Ureter (tissue), 1 donor: ENCODE measurements at regions not wholly inside any gene's neighbourhood (a gene's known extent, or its start where the extent isn't known, plus 50 kb on each side); places are given as distances from the start of the nearest gene placed in this dataset.

ENCODE experiments used
- DNase-seq: peaks from one replicate; pipeline ENCODE4 v3.0.0-alpha.2; 2020; ENCODE audit warnings: low spot score
- donor health status: DM: yes; HTN: yes; CAD: no.

DNA sequence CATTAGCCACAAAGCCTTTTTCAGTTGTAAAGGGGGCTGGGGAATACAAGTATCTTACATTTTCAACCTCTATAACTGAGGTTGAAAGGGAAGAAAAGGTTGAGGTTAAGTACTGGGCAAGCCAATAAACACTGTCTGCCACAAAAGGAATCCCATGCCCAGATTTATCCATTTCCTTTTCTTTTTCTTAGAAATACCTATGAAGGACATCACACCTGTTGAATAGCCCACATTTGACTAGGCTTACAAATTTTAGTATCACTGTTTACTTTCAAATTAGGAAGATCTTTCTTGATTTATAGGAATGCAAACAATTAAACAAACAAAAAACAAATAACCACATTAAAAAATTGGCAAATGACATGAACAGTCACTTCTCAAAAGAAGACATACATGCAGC is 81.0 kb upstream of the CAV2 start:
- no peak for DNase-seq

GRCh38 chr7:116420003-116420402 is 79.5 kb upstream of the CAV2 start:
- DNase-seq: no peak

- DNase-seq: no peak
Measured at GRCh38 chr7:116421298-116421697, 78.2 kb upstream of the CAV2 start.

DNA sequence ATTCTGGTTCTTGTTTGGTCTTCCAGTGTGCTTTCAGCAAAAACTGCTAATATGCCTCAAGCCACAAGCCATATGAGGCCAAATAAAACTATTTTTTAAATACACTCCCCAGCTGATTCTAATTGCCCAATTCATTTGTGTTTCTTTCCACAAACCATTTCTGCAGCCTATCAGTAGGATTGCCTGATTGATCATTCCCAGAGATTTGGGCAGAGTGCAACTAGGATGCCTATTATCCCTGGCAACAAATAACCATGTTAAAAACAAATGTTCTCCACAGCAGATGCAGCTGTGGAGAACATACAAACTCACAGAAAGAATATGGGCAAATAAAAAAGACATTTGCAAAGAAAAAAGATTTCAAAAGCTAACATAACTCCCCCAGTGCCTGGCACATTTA is 76.9 kb upstream of the CAV2 start:
- DNase-seq: no peak

DNA sequence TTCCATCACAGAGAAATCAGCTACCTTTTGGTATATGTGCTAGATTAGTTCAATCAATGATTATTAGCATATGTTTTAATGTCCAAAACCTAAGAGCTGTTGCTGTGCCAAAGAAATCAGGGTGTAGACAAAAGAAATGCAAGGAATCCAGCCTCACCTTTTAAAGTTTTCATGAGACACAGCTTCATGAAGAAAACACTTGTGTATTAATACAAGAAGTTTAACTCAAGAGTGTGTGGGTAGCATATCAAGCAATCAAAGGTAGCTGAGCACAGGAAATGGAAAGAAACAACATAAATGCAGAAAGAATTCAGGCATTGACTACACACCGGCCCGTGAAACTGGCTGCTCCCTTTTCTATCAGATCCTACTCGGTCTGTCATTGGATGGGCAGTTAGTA is 76.0 kb upstream of the CAV2 start:
- DNase-seq: no peak

DNA sequence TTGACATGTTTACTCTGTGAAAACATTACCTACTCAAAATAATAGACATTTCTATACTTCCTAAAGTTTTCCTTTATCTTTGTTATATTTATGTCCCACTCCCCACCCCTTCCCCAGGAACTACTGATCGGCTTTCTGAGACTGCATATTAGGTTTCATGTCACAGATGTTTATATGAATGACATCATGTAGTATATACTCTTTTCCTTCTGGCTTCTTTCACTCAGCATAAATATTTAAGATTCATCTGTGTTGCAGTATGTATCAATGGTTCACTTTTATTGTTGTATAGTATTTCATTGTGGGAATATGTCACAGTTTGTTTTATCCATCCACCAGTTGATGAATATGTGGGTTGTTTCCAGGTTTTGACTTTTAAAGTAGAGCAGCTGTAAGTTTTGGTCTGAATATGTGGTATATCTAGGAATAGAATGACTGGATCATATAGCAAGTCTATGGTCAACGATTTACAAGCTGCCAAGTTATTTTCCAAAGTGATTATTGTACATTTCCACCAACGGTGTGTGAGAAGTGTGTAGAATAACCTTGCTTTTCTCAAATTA is 73.8 kb upstream of the CAV2 start:
- DNase-seq: no peak

DNA sequence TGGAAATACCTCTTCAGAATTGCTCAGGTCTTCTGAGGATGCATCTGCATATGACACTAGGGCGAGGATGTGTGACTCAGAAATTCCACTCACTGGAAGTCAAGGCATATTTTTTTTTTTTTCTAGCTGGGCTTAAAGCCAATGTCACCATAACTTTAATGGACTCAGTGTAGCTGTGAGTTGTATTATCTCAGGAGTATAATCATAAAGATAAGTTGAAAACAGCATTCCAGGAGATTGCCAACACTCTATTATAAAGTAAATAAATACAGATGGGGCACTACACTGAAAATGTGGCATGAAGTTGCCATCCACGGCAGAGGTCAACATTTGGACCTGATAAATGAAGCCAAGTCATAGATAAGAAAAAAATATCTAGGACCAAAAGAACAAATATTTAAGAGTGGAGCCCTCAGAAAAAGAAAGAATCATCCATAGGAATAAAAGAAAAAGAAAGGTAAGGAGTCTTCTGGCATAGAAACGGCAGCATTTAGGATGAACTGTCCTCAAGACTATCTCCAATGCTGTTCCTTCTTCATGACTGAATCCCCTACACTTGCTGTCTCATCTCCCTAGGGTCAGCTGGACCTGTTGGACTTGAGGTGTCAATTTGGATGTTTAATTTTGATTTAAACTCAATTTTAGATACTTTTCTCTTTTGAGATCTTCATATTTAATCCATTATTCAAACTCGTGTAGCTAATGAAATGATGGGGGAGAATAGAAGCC is 72.9 kb upstream of the CAV2 start:
- no peak for DNase-seq

- no peak for DNase-seq
Measured at GRCh38 chr7:116429986-116430619, 69.4 kb upstream of the CAV2 start.

- no peak for DNase-seq
Measured at GRCh38 chr7:116431787-116432526, 67.6 kb upstream of the CAV2 start.

DNA sequence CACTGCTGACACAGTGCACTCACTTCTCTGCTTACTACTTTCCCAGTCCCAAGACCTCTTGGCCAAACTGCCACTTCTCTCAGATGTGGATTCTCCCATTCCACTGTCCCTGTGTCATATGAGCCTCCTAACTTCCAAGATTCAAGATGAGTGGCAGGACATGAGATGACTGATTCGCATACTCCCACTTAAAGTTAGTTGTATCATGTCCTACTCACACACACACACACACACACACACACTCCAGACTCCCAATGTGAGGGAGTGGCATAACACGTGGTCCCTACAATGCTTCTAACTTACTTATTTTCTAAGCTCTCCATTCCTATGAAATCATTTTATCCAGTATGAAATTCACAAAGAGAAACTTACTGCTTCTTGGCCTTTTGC is 67.0 kb upstream of the CAV2 start:
- no peak for DNase-seq

DNA sequence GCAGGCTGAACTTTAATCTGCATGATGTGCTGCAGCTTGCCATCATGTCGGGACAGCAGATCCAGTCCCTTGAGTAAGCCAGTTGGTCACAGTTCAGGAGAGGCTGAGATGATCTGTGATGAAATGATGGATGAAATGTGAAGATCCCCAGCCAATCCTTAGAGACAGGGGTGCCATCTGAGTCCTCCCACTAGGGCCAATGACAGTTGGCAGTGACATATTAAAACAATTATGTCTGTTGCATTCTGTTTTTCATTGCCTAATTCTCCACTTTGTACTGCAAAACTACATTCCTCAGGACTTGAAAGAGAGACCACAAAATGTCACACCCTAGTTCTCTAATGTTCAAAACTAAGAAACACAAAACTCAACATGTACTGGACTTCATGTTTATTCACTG is 66.3 kb upstream of the CAV2 start:
- no peak for DNase-seq

- no peak for DNase-seq
Measured at GRCh38 chr7:116434820-116435341, 64.7 kb upstream of the CAV2 start.

- no peak for DNase-seq
Measured at GRCh38 chr7:116436305-116436826, 63.2 kb upstream of the CAV2 start.

DNA sequence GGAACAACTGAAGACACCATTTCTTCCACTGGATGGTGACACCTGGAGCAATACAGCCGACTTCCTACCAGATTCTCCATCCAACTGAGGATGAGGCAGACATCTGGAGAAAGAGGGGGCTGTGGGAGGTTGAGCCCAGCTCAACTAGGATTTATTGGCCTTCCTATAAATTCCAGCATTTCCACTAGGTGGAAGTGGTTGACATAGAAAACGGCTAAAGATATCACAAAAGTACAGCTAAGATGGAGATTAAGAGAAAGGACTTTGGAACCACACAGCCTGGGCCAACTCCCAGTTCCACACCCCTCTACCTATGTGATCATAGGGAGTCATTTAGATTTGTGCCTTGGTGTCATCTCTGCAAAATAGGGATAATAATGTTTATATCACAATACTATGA is 61.3 kb upstream of the CAV2 start:
- no peak for DNase-seq

DNA sequence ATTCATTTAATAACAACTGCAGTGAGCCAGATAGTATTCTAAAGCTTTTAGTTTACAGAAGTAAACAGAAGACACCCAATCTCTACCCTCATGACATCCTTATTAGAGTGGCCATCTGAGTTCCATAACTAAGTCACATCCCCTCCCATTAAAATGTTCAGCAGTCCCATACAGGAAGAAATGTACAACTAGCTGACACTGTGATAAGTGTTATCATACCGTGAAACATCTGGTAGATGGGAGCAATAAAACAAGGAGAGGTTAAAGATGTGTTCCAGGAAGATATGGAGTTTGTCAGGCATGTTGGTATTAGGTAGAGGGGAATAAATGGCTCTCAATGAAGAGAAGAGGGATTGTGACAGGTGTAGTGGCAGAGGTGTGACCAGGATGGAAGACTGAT is 60.5 kb upstream of the CAV2 start:
- no peak for DNase-seq

- DNase-seq: no peak
Measured at GRCh38 chr7:116439841-116440549, 59.5 kb upstream of the CAV2 start.

- DNase-seq: no peak
Measured at GRCh38 chr7:116441534-116441933, 58.0 kb upstream of the CAV2 start.

- DNase-seq: no peak
Measured at GRCh38 chr7:116443101-116443523, 56.4 kb upstream of the CAV2 start.

GRCh38 chr7:116443646-116444045 is 55.9 kb upstream of the CAV2 start:
- no peak for DNase-seq

GRCh38 chr7:116445447-116446211 is 53.9 kb upstream of the CAV2 start:
- DNase-seq: no peak
